Kidney (tissue), 13 donors: ENCODE measurements at regions not wholly inside any gene's neighbourhood (a gene's known extent, or its start where the extent isn't known, plus 50 kb on each side); places are given as distances from the start of the nearest gene placed in this dataset.

Experiments
- DNase-seq, 5 donors: peaks; one replicate each; pipeline ENCODE4 v3.0.0-alpha.2; 2013 to 2020
- FAIRE-seq: peaks from 2 replicates; lab custom pipeline; 2012; peaks lifted over from hg19 to GRCh38; lab: Jason Lieb, UNC
- H3K27ac ChIP-seq, 2 donors: one replicate each; pipeline ENCODE4 v1.7.0; 2013; ENCODE audit warnings: low read depth in 2 of 2, low read length in 2 of 2, inconsistent platforms in 1 of 2
- H3K27me3 ChIP-seq: one replicate; pipeline ENCODE4 v1.7.1; 2013; ENCODE audit warnings: low read length, inconsistent platforms; ENCODE audit not compliant: control insufficient read depth, insufficient read depth
- H3K36me3 ChIP-seq, 3 donors: one replicate each; pipeline versions ENCODE4 v1.7.0 to v1.7.1; 2013; ENCODE audit warnings: low read length in 3 of 3, control low read depth in 1 of 3, inconsistent platforms in 1 of 3; ENCODE audit not compliant: insufficient read depth in 3 of 3, control insufficient read depth in 2 of 3
- H3K4me1 ChIP-seq, 3 donors: one replicate each; pipeline versions ENCODE4 v1.7.0 to v1.7.1; 2013; ENCODE audit warnings: low read length in 3 of 3, inconsistent platforms in 1 of 3, low read depth in 1 of 3; ENCODE audit not compliant: control insufficient read depth in 2 of 3, insufficient read depth in 2 of 3
- H3K4me3 ChIP-seq, 3 donors: one replicate each; pipeline versions ENCODE4 v1.7.0 to v1.8.1; 2013; ENCODE audit warnings: low read length in 3 of 3, control low read depth in 1 of 3, inconsistent platforms in 1 of 3
- H3K9ac ChIP-seq, 3 donors: one replicate each; pipeline versions ENCODE4 v1.7.0 to v1.7.1; 2013; ENCODE audit warnings: low read length in 3 of 3, control low read depth in 1 of 3, inconsistent platforms in 1 of 3
- H3K9me3 ChIP-seq, 3 donors: one replicate each; pipeline versions ENCODE4 v1.7.0 to v1.7.1; 2013; ENCODE audit warnings: low read length in 3 of 3, control low read depth in 1 of 3, inconsistent platforms in 1 of 3; ENCODE audit not compliant: control insufficient read depth in 2 of 3, insufficient read depth in 1 of 3
- CTCF ChIP-seq: IDR thresholded peaks from 3 replicates; pipeline ENCODE4 v1.5.1; 2012; ENCODE audit warnings: mild to moderate bottlenecking, moderate library complexity, borderline replicate concordance; ENCODE audit not compliant: insufficient read depth; ENCODE audit errors: extremely low read depth
- intact Hi-C: fragments of 100-400 bp; cut with DNase I; formaldehyde crosslinking; loops from one replicate; pipeline ENCODE4 v1.11.1; 2022
- donor health status: control.
- donor health status: control.
- donor health status: control.
- donor health status: control.
- donor health status: control.
- donor health status: DM: yes; HTN: yes; CAD: no.
- donor health status: Normal renal cell carcinoma (clear cell type).

DNA sequence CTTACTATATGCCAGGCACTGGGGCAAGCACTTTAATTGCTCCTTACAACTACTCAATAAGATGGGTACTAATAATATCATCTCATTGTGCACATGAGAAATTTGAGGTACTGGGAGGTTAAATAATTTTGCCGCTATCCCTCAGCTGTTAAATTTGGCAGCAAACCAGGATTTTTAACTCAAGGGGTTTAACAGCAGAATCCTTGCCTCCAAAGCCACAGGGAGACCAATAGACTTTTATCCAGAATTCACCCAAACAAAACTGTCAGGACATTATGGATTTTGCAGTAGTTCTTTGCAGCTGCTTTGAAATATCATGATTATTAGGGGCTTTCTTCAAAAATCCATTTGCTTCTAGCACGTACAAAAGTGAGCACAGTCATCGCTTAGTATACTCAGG is 136.2 kb downstream of the RPS12 start:
- Histone ChIP-seq H3K4me1 (no peaks in the 10 kb centered on the region), H3K36me3 (no peaks in the 10 kb centered on the region), H3K27me3 (no peaks in the 10 kb centered on the region), H3K9me3 (no peaks in the 10 kb centered on the region), H3K4me3 (no peak overlapping the region), H3K9ac (no peak overlapping the region), H3K27ac (no peak overlapping the region)
- TF ChIP-seq CTCF = no peak
- intact Hi-C loops = no loop called here
- no peak for DNase-seq
- FAIRE-seq = no peak

GRCh38 chr6:132952031-132952867 is 137.9 kb downstream of the RPS12 start:
- Histone ChIP-seq H3K9me3 (no peaks in the 10 kb centered on the region), H3K27me3 (no peaks in the 10 kb centered on the region), H3K36me3 (no peaks in the 10 kb centered on the region), H3K27ac (no peak overlapping the region), H3K4me3 (no peak overlapping the region), H3K4me1 (no peaks in the 10 kb centered on the region), H3K9ac (no peak overlapping the region)
- intact Hi-C loops = no loop called here
- DNase-seq (no peak), FAIRE-seq (no peak)
- no peak for TF ChIP-seq CTCF

GRCh38 chr6:132952986-132953385 is 138.6 kb downstream of the RPS12 start:
- H3K27ac ChIP-seq = no peak overlapping the region
- no peak for TF ChIP-seq CTCF
- no peaks in the 10 kb centered on the region for H3K4me1 ChIP-seq
- no peak for DNase-seq
- H3K9ac ChIP-seq = no peak overlapping the region
- intact Hi-C loops = no loop called here
- no peak overlapping the region for H3K4me3 ChIP-seq
- H3K9me3 ChIP-seq = no peaks in the 10 kb centered on the region
- no peak for FAIRE-seq
- H3K27me3 ChIP-seq = no peaks in the 10 kb centered on the region
- H3K36me3 ChIP-seq = no peaks in the 10 kb centered on the region
